H9 (cell line): ENCODE measurements at regions not wholly inside any gene's neighbourhood (a gene's known extent, or its start where the extent isn't known, plus 50 kb on each side); places are given as distances from the start of the nearest gene placed in this dataset.

Source experiments
- DNase-seq: peaks from one replicate; pipeline ENCODE4 v3.0.0-alpha.2; 2017
- H2AFZ ChIP-seq: one replicate; pipeline ENCODE4 v1.6.1; 2013; ENCODE audit warnings: mild to moderate bottlenecking, low read length, control low read depth, moderate library complexity
- H2AK5ac ChIP-seq: 2 replicates; pipeline ENCODE4 v1.6.1; 2013; ENCODE audit warnings: low read length, control low read depth, mixed read lengths; ENCODE audit not compliant: insufficient read length
- H2BK120ac ChIP-seq: one replicate; pipeline ENCODE4 v1.6.1; 2013; ENCODE audit warnings: low read depth, mild to moderate bottlenecking, low read length, control low read depth, inconsistent platforms; ENCODE audit not compliant: poor library complexity, severe bottlenecking
- H2BK12ac ChIP-seq: 2 replicates; pipeline ENCODE4 v1.6.1; 2013; ENCODE audit warnings: low read length, control low read depth, mixed read lengths, low read depth; ENCODE audit not compliant: insufficient read length
- H2BK15ac ChIP-seq: 2 replicates; pipeline ENCODE4 v1.6.1; 2013; ENCODE audit warnings: low read depth, low read length, control low read depth
- H2BK20ac ChIP-seq: one replicate; pipeline ENCODE4 v1.6.1; 2013; ENCODE audit warnings: low read depth, mild to moderate bottlenecking, low read length, control low read depth, inconsistent platforms; ENCODE audit not compliant: poor library complexity, severe bottlenecking
- H2BK5ac ChIP-seq: 2 replicates; pipeline ENCODE4 v1.6.1; 2013; ENCODE audit warnings: low read length, control low read depth, mixed read lengths; ENCODE audit not compliant: insufficient read length
- H3K14ac ChIP-seq: 2 replicates; pipeline ENCODE4 v1.6.1; 2013; ENCODE audit warnings: low read length, control low read depth; ENCODE audit not compliant: insufficient read depth
- H3K18ac ChIP-seq: 2 replicates; pipeline ENCODE4 v1.6.1; 2013; ENCODE audit warnings: low read depth, mild to moderate bottlenecking, mixed read lengths, low read length, control low read depth; ENCODE audit not compliant: insufficient read length
- H3K23ac ChIP-seq: 2 replicates; pipeline ENCODE4 v1.6.1; 2013; ENCODE audit warnings: low read length, control low read depth, mixed read lengths, low read depth; ENCODE audit not compliant: insufficient read length
- H3K23me2 ChIP-seq: 2 replicates; pipeline ENCODE4 v1.6.1; 2013; ENCODE audit warnings: low read depth, mild to moderate bottlenecking, mixed read lengths, low read length, control low read depth; ENCODE audit not compliant: insufficient read length, poor library complexity, severe bottlenecking
- H3K27ac ChIP-seq: 2 replicates; pipeline ENCODE4 v1.5.1; 2013; ENCODE audit warnings: low read length, control low read depth, mixed read lengths, low read depth; ENCODE audit not compliant: insufficient read length
- H3K27me3 ChIP-seq: 2 replicates; pipeline ENCODE4 v1.6.1; 2013; ENCODE audit warnings: low read length, control low read depth, inconsistent platforms; ENCODE audit not compliant: insufficient read depth
- H3K4ac ChIP-seq: 2 replicates; pipeline ENCODE4 v1.6.1; 2013; ENCODE audit warnings: low read depth, mild to moderate bottlenecking, control low read depth, inconsistent platforms, low read length, moderate library complexity
- H3K4me1 ChIP-seq: 2 replicates; pipeline ENCODE4 v1.6.1; 2013; ENCODE audit warnings: low read length, control low read depth, inconsistent platforms; ENCODE audit not compliant: insufficient read depth
- H3K4me2 ChIP-seq: 2 replicates; pipeline ENCODE4 v1.6.1; 2013; ENCODE audit warnings: low read length, control low read depth, mixed read lengths; ENCODE audit not compliant: insufficient read length, insufficient read depth
- H3K56ac ChIP-seq: 2 replicates; pipeline ENCODE4 v1.6.1; 2013; ENCODE audit warnings: low read depth, mild to moderate bottlenecking, mixed read lengths, low read length, control low read depth; ENCODE audit not compliant: insufficient read length
- H3K79me1 ChIP-seq: 2 replicates; pipeline ENCODE4 v1.6.1; 2013; ENCODE audit warnings: low read depth, mild to moderate bottlenecking, moderate library complexity, low read length, control low read depth, inconsistent platforms; ENCODE audit not compliant: insufficient read depth, poor library complexity, severe bottlenecking
- H3K79me2 ChIP-seq: 2 replicates; pipeline ENCODE4 v1.6.1; 2013; ENCODE audit warnings: low read length, control low read depth, inconsistent platforms; ENCODE audit not compliant: insufficient read depth
- H3K9ac ChIP-seq: 2 replicates; pipeline ENCODE4 v1.6.1; 2013; ENCODE audit warnings: low read length, control low read depth, mixed read lengths; ENCODE audit not compliant: insufficient read length; ENCODE audit errors: extremely low read depth
- H3K9me3 ChIP-seq: one replicate; pipeline ENCODE4 v1.6.1; 2013; ENCODE audit warnings: low read depth, low read length, inconsistent platforms; ENCODE audit not compliant: control insufficient read depth
- H3T11ph ChIP-seq: one replicate; pipeline ENCODE4 v1.6.1; 2013; ENCODE audit warnings: mild to moderate bottlenecking, low read length, control low read depth, inconsistent platforms
- H4K20me1 ChIP-seq: one replicate; pipeline ENCODE4 v1.6.1; 2013; ENCODE audit not compliant: control insufficient read depth, insufficient read length, insufficient read depth
- H4K5ac ChIP-seq: 2 replicates; pipeline ENCODE4 v1.6.1; 2013; ENCODE audit warnings: low read depth, mild to moderate bottlenecking, mixed read lengths, low read length, control low read depth; ENCODE audit not compliant: insufficient read length
- H4K8ac ChIP-seq: replicated peaks from 2 replicates; pipeline ENCODE4 v1.6.1; 2013; ENCODE audit warnings: low read length, control low read depth, mixed read lengths, low read depth; ENCODE audit not compliant: insufficient read length
- H4K91ac ChIP-seq: 2 replicates; pipeline ENCODE4 v1.6.1; 2013; ENCODE audit warnings: low read depth, mild to moderate bottlenecking, moderate library complexity, mixed read lengths, low read length, control low read depth; ENCODE audit not compliant: insufficient read length
- H3K27ac Mint-ChIP-seq, 3 experiments: 2 replicates in 2 of 3; 3 replicates in 1 of 3; pipeline ENCODE4 v1.8.0; 2020 to 2021; ENCODE audit warnings: mixed read lengths in 3 of 3, mild to moderate bottlenecking in 1 of 3, moderate library complexity in 1 of 3
- H3K27me3 Mint-ChIP-seq: 2 replicates; pipeline ENCODE4 v1.8.0; 2021; ENCODE audit warnings: low read depth, mild to moderate bottlenecking, moderate library complexity, mixed read lengths
- H3K36me3 Mint-ChIP-seq, 3 experiments: 2 replicates in 2 of 3; 3 replicates in 1 of 3; pipeline ENCODE4 v1.8.0; 2020 to 2021; ENCODE audit warnings: low read depth in 3 of 3, mixed read lengths in 3 of 3; ENCODE audit not compliant: insufficient read depth in 1 of 3
- H3K4me1 Mint-ChIP-seq, 2 experiments: 2 replicates each; pipeline ENCODE4 v1.8.0; 2020; ENCODE audit warnings: mixed read lengths in 2 of 2
- H3K4me3 Mint-ChIP-seq, 2 experiments: 2 replicates in 1 of 2; 3 replicates in 1 of 2; pipeline ENCODE4 v1.8.0; 2020 to 2021; ENCODE audit warnings: mild to moderate bottlenecking in 2 of 2, mixed read lengths in 2 of 2, moderate library complexity in 1 of 2
- H3K9me3 Mint-ChIP-seq, 2 experiments: 2 replicates in 1 of 2; 3 replicates in 1 of 2; pipeline ENCODE4 v1.8.0; 2020; ENCODE audit warnings: mild to moderate bottlenecking in 2 of 2, mixed read lengths in 2 of 2, moderate library complexity in 1 of 2
- CTCF ChIP-seq: fragments of 200-600 bp; sonication (generic); conservative IDR thresholded peaks from 3 replicates; pipeline ENCODE4 v1.8.0; 2021; ENCODE audit warnings: antibody characterized with exemption, mild to moderate bottlenecking
- WGBS: extraction: QIAGEN DNeasy Blood & Tissue Kit; methylation state at CpG from one replicate; pipeline ENCODE4 v1.1.7; 2013; ENCODE audit warnings: missing lambda C conversion rate, low lambda C conversion rate, mixed read lengths; ENCODE audit not compliant: insufficient read length; ENCODE audit errors: extremely low coverage; 5-methylcytosine and 5-hydroxymethylcytosine counted together

- Mint-ChIP-seq H3K9me3 (peaks cover 7 to 17% of the 10 kb centered on the region in 2 experiments; a peak in 4 of 5 replicates), H3K4me3 (no peak overlapping the region), H3K27me3 (peaks cover 6% of the 10 kb centered on the region), H3K27ac (no peak overlapping the region; a peak in 1 of 7 replicates), H3K36me3 (peaks cover 2 to 5% (median 3%) of the 10 kb centered on the region in 3 experiments; a peak in 4 of 7 replicates), H3K4me1 (peaks cover 8 to 11% of the 10 kb centered on the region in 2 experiments)
- Histone ChIP-seq H2BK20ac (no peak overlapping the region), H2BK5ac (no peak overlapping the region), H2BK15ac (no peak overlapping the region), H2BK120ac (no peak overlapping the region), H3K9me3 (no peaks in the 10 kb centered on the region), H3K27me3 (no peaks in the 10 kb centered on the region), H3K23me2 (no peaks in the 10 kb centered on the region), H3K9ac (no peak overlapping the region), H2AK5ac (no peak overlapping the region), H3K56ac (no peak overlapping the region), H3T11ph (no peak overlapping the region), H2BK12ac (no peak overlapping the region), H3K4me2 (no peak overlapping the region), H4K20me1 (no peaks in the 10 kb centered on the region), H3K18ac (no peak overlapping the region), H2AFZ (no peak overlapping the region), H3K79me1 (no peaks in the 10 kb centered on the region), H3K14ac (no peak overlapping the region), H3K4me1 (no peaks in the 10 kb centered on the region), H3K79me2 (no peaks in the 10 kb centered on the region), H4K5ac (no peak overlapping the region), H3K23ac (no peak overlapping the region), H3K27ac (no peak overlapping the region), H3K4ac (no peak overlapping the region), H4K8ac (no peak overlapping the region), H4K91ac (no peak overlapping the region)
- no peak for DNase-seq
- no CpG with 5 or more reads among the region's 14 CpGs for WGBS
- no peak for TF ChIP-seq CTCF
These were observed 113.3 kb upstream of the ALKAL2 start for GRCh38 chr2:401019-401679.
